Upper lobe of right lung (tissue), 1 donor: ENCODE measurements at regions not wholly inside any gene's neighbourhood (a gene's known extent, or its start where the extent isn't known, plus 50 kb on each side); places are given as distances from the start of the nearest gene placed in this dataset.

ENCODE experiments used
- ATAC-seq: fragments of 200-7000 bp; cut with Tn5 transposase; one replicate; pipeline ENCODE4 v1.9.1; 2020; ENCODE audit warnings: mild to moderate bottlenecking, moderate library complexity
- DNase-seq: peaks from one replicate; pipeline ENCODE4 v3.0.0-alpha.2; 2020
- H3K27ac ChIP-seq: fragments of 200-600 bp; one replicate; pipeline ENCODE4 v1.8.0; 2022
- H3K27me3 ChIP-seq: fragments of 200-600 bp; one replicate; pipeline ENCODE4 v1.8.0; 2022; ENCODE audit warnings: mild to moderate bottlenecking
- H3K36me3 ChIP-seq: fragments of 200-600 bp; one replicate; pipeline ENCODE4 v1.8.0; 2022
- H3K4me1 ChIP-seq: fragments of 200-600 bp; one replicate; pipeline ENCODE4 v1.8.0; 2022
- H3K4me3 ChIP-seq: fragments of 200-600 bp; one replicate; pipeline ENCODE4 v1.8.0; 2022; ENCODE audit warnings: mild to moderate bottlenecking
- H3K9me3 ChIP-seq: fragments of 200-600 bp; one replicate; pipeline ENCODE4 v1.8.0; 2022
- CTCF ChIP-seq: fragments of 200-600 bp; IDR thresholded peaks from one replicate; pipeline ENCODE4 v1.8.0; 2022; ENCODE audit warnings: antibody characterized with exemption
- intact Hi-C: fragments of 100-400 bp; cut with DNase I; formaldehyde crosslinking; loops from one replicate; pipeline ENCODE4 v1.11.0; 2022
- donor health status: DM: no; HTN: yes; CAD: no; lungs with severe emphysema.

- Histone ChIP-seq H3K9me3 (no peaks in the 10 kb centered on the region), H3K4me3 (no peak overlapping the region), H3K27ac (no peak overlapping the region), H3K4me1 (no peaks in the 10 kb centered on the region), H3K36me3 (no peaks in the 10 kb centered on the region), H3K27me3 (no peaks in the 10 kb centered on the region)
- ATAC-seq (no peak), DNase-seq (no peak)
- no peak for TF ChIP-seq CTCF
- intact Hi-C loops, result no loop called here
Measured at GRCh38 chr7:110480964-110481363, 610.0 kb upstream of the LRRN3 start.

- no peaks in the 10 kb centered on the region for H3K27me3 ChIP-seq
- intact Hi-C loops, result no loop called here
- no peak for TF ChIP-seq CTCF
- no peaks in the 10 kb centered on the region for H3K36me3 ChIP-seq
- no peak for ATAC-seq
- no peak overlapping the region for H3K4me3 ChIP-seq
- H3K27ac ChIP-seq, result no peak overlapping the region
- no peaks in the 10 kb centered on the region for H3K9me3 ChIP-seq
- no peak for DNase-seq
- no peaks in the 10 kb centered on the region for H3K4me1 ChIP-seq
Measured at GRCh38 chr7:110483553-110483952, 607.4 kb upstream of the LRRN3 start.

GRCh38 chr7:110484356-110484755, 606.6 kb upstream of the LRRN3 start:
- Histone ChIP-seq H3K4me3 (no peak overlapping the region), H3K4me1 (no peaks in the 10 kb centered on the region), H3K27ac (no peak overlapping the region), H3K27me3 (no peaks in the 10 kb centered on the region), H3K36me3 (no peaks in the 10 kb centered on the region), H3K9me3 (no peaks in the 10 kb centered on the region)
- DNase-seq (no peak), ATAC-seq (no peak)
- no peak for TF ChIP-seq CTCF
- intact Hi-C loops, result no loop called here

- intact Hi-C loops, result no loop called here
- Histone ChIP-seq H3K4me1 (no peaks in the 10 kb centered on the region), H3K27ac (no peak overlapping the region), H3K27me3 (no peaks in the 10 kb centered on the region), H3K36me3 (no peaks in the 10 kb centered on the region), H3K4me3 (no peak overlapping the region), H3K9me3 (no peaks in the 10 kb centered on the region)
- no peak for ATAC-seq
- DNase-seq, result no peak
- no peak for TF ChIP-seq CTCF
Measured at GRCh38 chr7:110486549-110486948, 604.4 kb upstream of the LRRN3 start.

- Histone ChIP-seq H3K36me3 (no peaks in the 10 kb centered on the region), H3K4me1 (no peaks in the 10 kb centered on the region), H3K9me3 (peaks cover 3% of the 10 kb centered on the region), H3K27me3 (no peaks in the 10 kb centered on the region), H3K27ac (no peak overlapping the region), H3K4me3 (no peak overlapping the region)
- TF ChIP-seq CTCF, result no peak
- intact Hi-C loops, result no loop called here
- DNase-seq (no peak), ATAC-seq (no peak)
Measured at GRCh38 chr7:110502888-110503465, 588.0 kb upstream of the LRRN3 start.

GRCh38 chr7:110507369-110507768, 583.6 kb upstream of the LRRN3 start:
- Histone ChIP-seq H3K27ac (no peak overlapping the region), H3K4me1 (no peaks in the 10 kb centered on the region), H3K36me3 (no peaks in the 10 kb centered on the region), H3K27me3 (no peaks in the 10 kb centered on the region), H3K4me3 (no peak overlapping the region), H3K9me3 (no peaks in the 10 kb centered on the region)
- intact Hi-C loops, result no loop called here
- DNase-seq (no peak), ATAC-seq (no peak)
- no peak for TF ChIP-seq CTCF
